Adrenal gland (tissue), 9 donors: ENCODE measurements at regions not wholly inside any gene's neighbourhood (a gene's known extent, or its start where the extent isn't known, plus 50 kb on each side); places are given as distances from the start of the nearest gene placed in this dataset.
A peak's percentile ranks its signal among the peaks of the same experiment; 100 is the strongest.

Experiments
- DNase-seq, 7 donors: peaks; one replicate each; pipeline ENCODE4 v3.0.0-alpha.2; 2019 to 2020
- H3K27ac ChIP-seq, 5 donors: fragments of 200-600 bp; sonication (generic) in 4 of 5; 1 replicate in 3 of 5; 2 replicates in 2 of 5; pipeline versions ENCODE4 v1.5.1 to v1.8.0; 2016 to 2020; ENCODE audit warnings: mild to moderate bottlenecking in 1 of 5
- H3K27me3 ChIP-seq: fragments of 200-600 bp; 2 replicates; pipeline ENCODE4 v1.8.0; 2021
- H3K36me3 ChIP-seq, 2 donors: fragments of 200-600 bp; replicated peaks in 1 of 2; 1 replicate in 1 of 2; 2 replicates in 1 of 2; pipeline versions ENCODE4 v1.5.1 to v1.8.0; 2018 to 2022
- H3K4me1 ChIP-seq, 2 donors: fragments of 200-600 bp; replicated peaks in 1 of 2; 1 replicate in 1 of 2; 2 replicates in 1 of 2; pipeline versions ENCODE4 v1.5.1 to v1.8.0; 2018 to 2021
- H3K4me3 ChIP-seq, 4 donors: fragments of 200-600 bp; sonication (generic) in 3 of 4; one replicate each; pipeline ENCODE4 v1.5.1; 2016 to 2018
- H3K9me3 ChIP-seq, 3 donors: fragments of 200-600 bp; sonication (generic) in 1 of 3; replicated peaks in 1 of 3; 1 replicate in 2 of 3; 2 replicates in 1 of 3; pipeline versions ENCODE4 v1.5.1 to v1.8.0; 2016 to 2021
- POLR2A ChIP-seq, 2 donors: fragments of 450-650 bp; IDR thresholded peaks; one replicate each; pipeline ENCODE4 v1.6.1; 2017; ENCODE audit warnings: antibody characterized with exemption in 2 of 2, mild to moderate bottlenecking in 2 of 2, moderate library complexity in 1 of 2
- WGBS, 4 donors: extraction: QIAGEN DNeasy Blood & Tissue Kit in 2 of 4; methylation state at CpG; one replicate each; pipeline versions ENCODE4 v1.1.5 to v1.1.7; 2013 to 2017; 5-methylcytosine and 5-hydroxymethylcytosine counted together
- intact Hi-C, 2 donors: fragments of 100-400 bp; cut with DNase I; formaldehyde crosslinking; loops; one replicate each; pipeline versions ENCODE4 v1.14.1 to v1.15.0; 2022 to 2023
- TF ChIP-seq, protein P1 (sequence below), 6 experiments: fragments of 450-650 bp in 4 of 6; fragments of 200-600 bp in 2 of 6; sonication (generic) in 1 of 6; IDR thresholded peaks; 1 replicate in 5 of 6; 2 replicates in 1 of 6; pipeline versions ENCODE4 v1.5.1 to v1.8.0; 2016 to 2021; ENCODE audit warnings: antibody characterized with exemption in 6 of 6, mild to moderate bottlenecking in 2 of 6, moderate library complexity in 1 of 6
- donor health status: healthy with polysubstance abuse.
- donor health status: Bipolar disorder and iron deficiency.
- donor health status: DM: yes; HTN: yes; CAD: no.
- donor health status: DM: no; HTN: no; CAD: no.
- donor health status: DM: no; HTN: no; CAD: no.

DNA sequence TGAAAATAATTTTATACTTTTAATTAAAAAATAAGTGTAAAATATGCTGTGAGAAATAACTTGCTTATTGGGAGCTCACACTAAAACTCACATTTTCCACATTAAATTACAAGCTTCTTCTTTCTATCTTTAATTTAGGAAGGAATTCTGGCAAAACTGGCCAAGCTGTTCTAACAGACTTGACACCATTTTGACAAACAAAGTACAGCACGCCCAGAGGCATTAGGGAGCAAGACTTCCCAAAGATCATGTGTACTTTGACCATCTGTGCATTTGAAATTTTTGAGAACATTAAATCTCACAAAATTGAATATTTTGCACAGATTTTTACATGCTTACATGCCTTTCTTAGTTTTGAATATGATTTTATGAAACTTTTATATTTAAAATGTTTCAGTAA is 1288.4 kb upstream of the CADM2 start:
- DNase-seq: no peak
- WGBS, 4 donors: 77 to 89% (median 78%) methylated on average over 1 of the region's 1 CpG
- TF ChIP-seq, protein P1, sequence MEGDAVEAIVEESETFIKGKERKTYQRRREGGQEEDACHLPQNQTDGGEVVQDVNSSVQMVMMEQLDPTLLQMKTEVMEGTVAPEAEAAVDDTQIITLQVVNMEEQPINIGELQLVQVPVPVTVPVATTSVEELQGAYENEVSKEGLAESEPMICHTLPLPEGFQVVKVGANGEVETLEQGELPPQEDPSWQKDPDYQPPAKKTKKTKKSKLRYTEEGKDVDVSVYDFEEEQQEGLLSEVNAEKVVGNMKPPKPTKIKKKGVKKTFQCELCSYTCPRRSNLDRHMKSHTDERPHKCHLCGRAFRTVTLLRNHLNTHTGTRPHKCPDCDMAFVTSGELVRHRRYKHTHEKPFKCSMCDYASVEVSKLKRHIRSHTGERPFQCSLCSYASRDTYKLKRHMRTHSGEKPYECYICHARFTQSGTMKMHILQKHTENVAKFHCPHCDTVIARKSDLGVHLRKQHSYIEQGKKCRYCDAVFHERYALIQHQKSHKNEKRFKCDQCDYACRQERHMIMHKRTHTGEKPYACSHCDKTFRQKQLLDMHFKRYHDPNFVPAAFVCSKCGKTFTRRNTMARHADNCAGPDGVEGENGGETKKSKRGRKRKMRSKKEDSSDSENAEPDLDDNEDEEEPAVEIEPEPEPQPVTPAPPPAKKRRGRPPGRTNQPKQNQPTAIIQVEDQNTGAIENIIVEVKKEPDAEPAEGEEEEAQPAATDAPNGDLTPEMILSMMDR (IDR thresholded peaks at IDR 0.05): no peak
- no peak for TF ChIP-seq POLR2A (IDR thresholded peaks at IDR 0.05)
- Histone ChIP-seq H3K4me3 (no peak overlapping the region), H3K36me3 (no peaks in the 10 kb centered on the region), H3K27ac (no peak overlapping the region), H3K4me1 (no peaks in the 10 kb centered on the region), H3K9me3 (no peaks in the 10 kb centered on the region), H3K27me3 (no peaks in the 10 kb centered on the region)
- intact Hi-C loops: no loop called here

DNA sequence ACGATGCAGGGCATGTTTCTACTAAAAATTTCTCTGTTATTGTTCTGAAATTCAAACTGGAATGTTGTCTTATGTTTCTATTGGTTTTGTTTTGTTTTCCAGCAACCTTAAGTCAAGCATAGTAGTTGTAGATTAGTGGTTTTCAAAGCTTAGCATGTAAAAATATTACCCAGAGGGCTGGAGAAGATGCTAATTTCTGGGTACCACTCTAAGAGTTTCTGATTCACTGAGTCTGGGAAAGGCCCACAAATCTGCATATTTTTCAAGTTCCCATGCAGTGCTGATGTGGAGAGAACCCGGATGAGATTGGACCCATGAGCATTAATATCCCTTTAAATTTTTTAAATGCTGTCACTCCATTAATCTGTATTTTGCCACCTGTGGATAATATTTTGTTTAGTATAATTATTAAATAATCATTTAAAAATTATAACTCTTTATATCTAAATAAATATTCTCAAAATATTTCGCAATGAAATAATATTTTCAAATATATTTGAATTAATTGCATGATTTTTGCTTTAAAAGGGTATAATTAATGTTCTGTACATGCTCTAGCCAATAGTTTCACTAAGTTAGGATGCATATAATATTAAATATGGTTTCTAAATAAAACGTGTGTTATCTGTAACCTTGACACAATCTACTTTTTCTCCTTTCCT is 1274.7 kb upstream of the CADM2 start:
- intact Hi-C loops: no loop called here
- Histone ChIP-seq H3K36me3 (no peaks in the 10 kb centered on the region), H3K27me3 (no peaks in the 10 kb centered on the region), H3K4me1 (no peaks in the 10 kb centered on the region), H3K9me3 (no peaks in the 10 kb centered on the region), H3K27ac (no peak overlapping the region), H3K4me3 (no peak overlapping the region)
- DNase-seq: no peak
- TF ChIP-seq, protein P1 (IDR thresholded peaks at IDR 0.05): no peak
- TF ChIP-seq POLR2A (IDR thresholded peaks at IDR 0.05): no peak
- 50 to 62% (median 55%) methylated on average over 4 of the region's 4 CpGs for WGBS, 4 donors

DNA sequence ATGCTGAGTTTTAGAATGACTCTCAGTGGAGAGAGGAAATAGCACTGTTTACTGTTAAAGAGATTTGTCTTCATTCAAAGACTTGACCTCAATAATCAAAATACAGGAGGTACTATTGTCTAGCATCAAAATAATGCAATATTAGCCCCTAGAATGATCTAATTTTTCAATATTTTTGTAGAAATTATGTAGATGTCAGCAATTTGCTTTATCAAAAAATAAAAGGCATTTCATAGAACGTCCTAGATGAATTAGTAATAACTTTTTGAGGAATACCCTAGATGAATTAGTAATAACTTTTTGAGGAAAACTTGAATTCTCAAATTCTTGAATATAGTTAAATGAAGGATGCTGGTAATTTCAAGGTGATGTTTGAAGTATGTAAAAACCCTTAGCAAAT is 1252.1 kb upstream of the CADM2 start:
- 35 to 53% (median 40%) methylated on average over 1 of the region's 1 CpG for WGBS, 4 donors
- no peak for TF ChIP-seq POLR2A (IDR thresholded peaks at IDR 0.05)
- TF ChIP-seq, protein P1 (IDR thresholded peaks at IDR 0.05): no peak

DNA sequence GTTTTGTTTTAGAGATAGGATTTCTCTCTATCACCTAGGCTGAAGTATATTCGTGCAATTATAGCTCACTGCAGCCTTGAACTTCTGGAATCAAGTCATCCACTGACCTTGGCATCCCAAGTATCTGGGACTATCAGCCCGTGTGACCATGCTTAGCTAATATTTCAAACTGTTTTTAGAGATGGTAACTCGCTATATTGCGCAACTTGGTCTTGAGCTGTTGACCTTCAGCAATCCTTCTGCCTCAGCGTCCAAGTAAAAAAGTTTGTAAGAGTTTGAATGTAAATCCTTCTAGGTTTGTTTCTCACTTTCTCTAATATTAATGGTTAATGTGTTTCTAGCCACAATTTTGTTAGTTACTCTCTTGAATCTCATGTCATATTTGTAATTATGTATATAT is 1243.5 kb upstream of the CADM2 start:
- DNase-seq: peak in 2 of 7 donors; percentile 7 to 10
- intact Hi-C loops: no loop called here
- no peaks in the 10 kb centered on the region for H3K36me3 ChIP-seq
- no peak overlapping the region for H3K4me3 ChIP-seq
- no peaks in the 10 kb centered on the region for H3K9me3 ChIP-seq
- WGBS, 4 donors: 21 to 41% (median 31%) methylated on average over 5 of the region's 5 CpGs
- peaks cover 0 to 4% of the 10 kb centered on the region in 2 donors for H3K4me1 ChIP-seq
- TF ChIP-seq, protein P1 (IDR thresholded peaks at IDR 0.05): no peak
- no peak for TF ChIP-seq POLR2A (IDR thresholded peaks at IDR 0.05)
- no peaks in the 10 kb centered on the region for H3K27me3 ChIP-seq
- H3K27ac ChIP-seq: no peak overlapping the region

More for the DNA sequence above, 1252.1 kb upstream of the CADM2 start:
- H3K27ac ChIP-seq: no peak overlapping the region
- no peak for DNase-seq
- H3K4me1 ChIP-seq: no peaks in the 10 kb centered on the region
- no peaks in the 10 kb centered on the region for H3K9me3 ChIP-seq
- no peaks in the 10 kb centered on the region for H3K36me3 ChIP-seq
- H3K4me3 ChIP-seq: no peak overlapping the region
- no peaks in the 10 kb centered on the region for H3K27me3 ChIP-seq
- intact Hi-C loops: no loop called here
